ENCODE measurements at regions not wholly inside any gene's neighbourhood (a gene's known extent, or its start where the extent isn't known, plus 50 kb on each side); places are given as distances from the start of the nearest gene placed in this dataset.
"Not testable (repeated sequence)": the region's sequence is repeated elsewhere in the genome, so short reads cannot be mapped to it uniquely, and the experiment has no call there.

- no peak for DNase-seq
Observed at GRCh38 chr3:176302271-176302670, 895.0 kb downstream of the TBL1XR1 start.

- no peak for DNase-seq
Observed at GRCh38 chr3:176296066-176296597, 901.1 kb downstream of the TBL1XR1 start.

GRCh38 chr3:176293276-176293675 lies 904.0 kb downstream of the TBL1XR1 start:
- DNase-seq: no peak

GRCh38 chr3:176286476-176287085 lies 910.7 kb downstream of the TBL1XR1 start:
- DNase-seq: no peak

GRCh38 chr3:176275538-176275937 lies 921.7 kb downstream of the TBL1XR1 start:
- no peak for DNase-seq

- no peak for DNase-seq
Observed at GRCh38 chr3:176275113-176275512, 922.2 kb downstream of the TBL1XR1 start.

GRCh38 chr3:176274161-176274560 lies 923.1 kb downstream of the TBL1XR1 start:
- DNase-seq: no peak

- DNase-seq: no peak
Observed at GRCh38 chr3:176262071-176262470, 935.2 kb downstream of the TBL1XR1 start.

- DNase-seq: no peak
Observed at GRCh38 chr3:176247191-176247590, 950.1 kb downstream of the TBL1XR1 start.

- DNase-seq: no peak
Observed at GRCh38 chr3:176219970-176220369, 977.3 kb downstream of the TBL1XR1 start.

- DNase-seq: no peak
Observed at GRCh38 chr3:176214758-176215157, 982.5 kb downstream of the TBL1XR1 start.

GRCh38 chr3:176213314-176213713 lies 984.0 kb downstream of the TBL1XR1 start:
- DNase-seq: not testable (repeated sequence)

- DNase-seq: no peak
Observed at GRCh38 chr3:176208915-176209314, 988.4 kb downstream of the TBL1XR1 start.

- DNase-seq: no peak
Observed at GRCh38 chr3:176208283-176208682, 989.0 kb downstream of the TBL1XR1 start.

GRCh38 chr3:176206809-176207208 lies 990.5 kb downstream of the TBL1XR1 start:
- DNase-seq: no peak

GRCh38 chr3:176202652-176203051 lies 994.6 kb downstream of the TBL1XR1 start:
- DNase-seq: no peak

- DNase-seq: no peak
Observed at GRCh38 chr3:176193032-176193730, 1004.1 kb downstream of the TBL1XR1 start.

- DNase-seq: no peak
Observed at GRCh38 chr3:176190755-176191154, 1006.5 kb downstream of the TBL1XR1 start.

- DNase-seq: no peak
Observed at GRCh38 chr3:176183181-176183580, 1014.1 kb downstream of the TBL1XR1 start.

GRCh38 chr3:176174060-176174459 lies 1023.2 kb downstream of the TBL1XR1 start:
- DNase-seq: no peak

- DNase-seq: no peak
Observed at GRCh38 chr3:176172492-176172891, 1024.8 kb downstream of the TBL1XR1 start.

GRCh38 chr3:176167272-176167671 lies 1030.0 kb downstream of the TBL1XR1 start:
- DNase-seq: no peak

GRCh38 chr3:176160997-176161396 lies 1036.3 kb downstream of the TBL1XR1 start:
- DNase-seq: no peak

- DNase-seq: no peak
Observed at GRCh38 chr3:176159796-176160195, 1037.5 kb downstream of the TBL1XR1 start.

GRCh38 chr3:176155012-176155411 lies 1042.3 kb downstream of the TBL1XR1 start:
- no peak for DNase-seq

Measured in activated T-cell treated with anti-CD3 and anti-CD28 coated beads, Interleukin-2, amount 50 U/mL, for 48 hours (primary cell).